COLO829 (cell line): ENCODE measurements at regions not wholly inside any gene's neighbourhood (a gene's known extent, or its start where the extent isn't known, plus 50 kb on each side); places are given as distances from the start of the nearest gene placed in this dataset.
"Not testable (repeated sequence)": the region's sequence is repeated elsewhere in the genome, so short reads cannot be mapped to it uniquely, and the experiment has no call there.

Experiments
- DNase-seq: peaks from one replicate; pipeline ENCODE4 v3.0.0; 2012; ENCODE audit warnings: low spot score

GRCh38 chr5:86546044-86546443 is 71.7 kb upstream of the COX7C start:
- no peak for DNase-seq

GRCh38 chr5:86546582-86546981 is 71.2 kb upstream of the COX7C start:
- no peak for DNase-seq

- no peak for DNase-seq
Measured at GRCh38 chr5:86554638-86555037, 63.1 kb upstream of the COX7C start.

- DNase-seq, result no peak
Measured at GRCh38 chr5:86557920-86558319, 59.8 kb upstream of the COX7C start.

- no peak for DNase-seq
Measured at GRCh38 chr5:86565197-86565789, 52.4 kb upstream of the COX7C start.

- DNase-seq, result not testable (repeated sequence)
Measured at GRCh38 chr5:86566030-86566429, 51.7 kb upstream of the COX7C start.
